Astrocyte (in vitro differentiated cells and primary cell): ENCODE measurements at regions not wholly inside any gene's neighbourhood (a gene's known extent, or its start where the extent isn't known, plus 50 kb on each side); places are given as distances from the start of the nearest gene placed in this dataset.
"Not testable (repeated sequence)": the region's sequence is repeated elsewhere in the genome, so short reads cannot be mapped to it uniquely, and the experiment has no call there.

ENCODE experiments used
- DNase-seq: peaks from one replicate; pipeline ENCODE4 v3.0.0-alpha.2; 2010; ENCODE audit warnings: low read depth
- FAIRE-seq: peaks from 2 replicates; lab custom pipeline; 2011; peaks lifted over from hg19 to GRCh38; lab: Jason Lieb, UNC
- H2AFZ ChIP-seq: 2 replicates; pipeline ENCODE4 v1.6.0; 2012; ENCODE audit warnings: low read depth, low read length, inconsistent platforms
- H3K27ac ChIP-seq: 2 replicates; pipeline ENCODE4 v1.5.1; 2011; ENCODE audit warnings: low read depth, low read length, inconsistent platforms
- H3K27me3 ChIP-seq: 2 replicates; pipeline ENCODE4 v1.6.0; 2011; ENCODE audit warnings: low read length, inconsistent platforms; ENCODE audit not compliant: insufficient read depth
- H3K36me3 ChIP-seq: 2 replicates; pipeline ENCODE4 v1.5.1; 2011; ENCODE audit warnings: low read length, inconsistent platforms; ENCODE audit not compliant: insufficient read depth
- H3K4me1 ChIP-seq: 2 replicates; pipeline ENCODE4 v1.5.1; 2011; ENCODE audit warnings: low read length, inconsistent platforms; ENCODE audit not compliant: insufficient read depth
- H3K4me2 ChIP-seq: 2 replicates; pipeline ENCODE4 v1.6.0; 2012; ENCODE audit warnings: low read length, inconsistent platforms
- H3K4me3 ChIP-seq: 2 replicates; pipeline ENCODE4 v1.5.1; 2011; ENCODE audit warnings: low read depth, mild to moderate bottlenecking, low read length, inconsistent platforms; ENCODE audit not compliant: insufficient read depth
- H3K79me2 ChIP-seq: 2 replicates; pipeline ENCODE4 v1.6.0; 2012; ENCODE audit warnings: mild to moderate bottlenecking, low read length, inconsistent platforms; ENCODE audit not compliant: insufficient read depth
- H3K9ac ChIP-seq: 2 replicates; pipeline ENCODE4 v1.6.0; 2012; ENCODE audit warnings: mild to moderate bottlenecking, low read length, inconsistent platforms
- H3K9me3 ChIP-seq: 2 replicates; pipeline ENCODE4 v1.5.1; 2012; ENCODE audit warnings: low read depth, mild to moderate bottlenecking, low read length, inconsistent platforms; ENCODE audit not compliant: insufficient read depth
- H4K20me1 ChIP-seq: 2 replicates; pipeline ENCODE4 v1.6.0; 2012; ENCODE audit warnings: low read length, inconsistent platforms; ENCODE audit not compliant: insufficient read depth
- H3K27ac Mint-ChIP-seq: one replicate; pipeline ENCODE4 v1.8.0; 2021; ENCODE audit warnings: mild to moderate bottlenecking, mixed read lengths; ENCODE audit not compliant: unreplicated experiment
- H3K27me3 Mint-ChIP-seq: one replicate; pipeline ENCODE4 v1.8.0; 2021; ENCODE audit warnings: low read depth, mixed read lengths; ENCODE audit not compliant: unreplicated experiment
- H3K36me3 Mint-ChIP-seq: one replicate; pipeline ENCODE4 v1.8.0; 2021; ENCODE audit warnings: low read depth, mixed read lengths; ENCODE audit not compliant: unreplicated experiment
- H3K4me1 Mint-ChIP-seq: one replicate; pipeline ENCODE4 v1.8.0; 2021; ENCODE audit warnings: low read depth, mixed read lengths; ENCODE audit not compliant: unreplicated experiment
- H3K4me3 Mint-ChIP-seq: one replicate; pipeline ENCODE4 v1.8.0; 2021; ENCODE audit warnings: mild to moderate bottlenecking, moderate library complexity, mixed read lengths; ENCODE audit not compliant: unreplicated experiment
- H3K9me3 Mint-ChIP-seq: one replicate; pipeline ENCODE4 v1.8.0; 2021; ENCODE audit warnings: mild to moderate bottlenecking, mixed read lengths; ENCODE audit not compliant: unreplicated experiment
- CTCF ChIP-seq: IDR thresholded peaks from 2 replicates; pipeline ENCODE4 v1.5.1; 2011; ENCODE audit warnings: low read depth, mild to moderate bottlenecking, inconsistent platforms, low read length, moderate library complexity; ENCODE audit not compliant: insufficient read depth
- EZH2 ChIP-seq: IDR thresholded peaks from 2 replicates; pipeline ENCODE4 v1.6.1; 2012; ENCODE audit warnings: mild to moderate bottlenecking, low read length, inconsistent platforms; ENCODE audit not compliant: insufficient read depth

GRCh38 chrX:126489116-126489695 lies 63.4 kb downstream of the DCAF12L1 start:
- Histone ChIP-seq H3K27ac (no peak overlapping the region), H3K79me2 (no peaks in the 10 kb centered on the region), H3K9ac (no peak overlapping the region), H4K20me1 (no peaks in the 10 kb centered on the region), H3K36me3 (no peaks in the 10 kb centered on the region), H3K4me2 (no peak overlapping the region), H3K4me1 (no peaks in the 10 kb centered on the region), H3K4me3 (no peak overlapping the region), H3K9me3 (no peaks in the 10 kb centered on the region), H3K27me3 (no peaks in the 10 kb centered on the region), H2AFZ (no peak overlapping the region)
- DNase-seq: no peak
- Mint-ChIP-seq H3K4me1 (no peaks in the 10 kb centered on the region), H3K9me3 (no peaks in the 10 kb centered on the region), H3K27ac (no peak overlapping the region), H3K4me3 (no peak overlapping the region), H3K36me3 (no peaks in the 10 kb centered on the region), H3K27me3 (no peaks in the 10 kb centered on the region)
- no peak for TF ChIP-seq CTCF
- TF ChIP-seq EZH2: no peak
- peak; percentile 86 for FAIRE-seq

GRCh38 chrX:126485409-126485808 lies 67.2 kb downstream of the DCAF12L1 start:
- FAIRE-seq: no peak
- H3K4me2 ChIP-seq: no peak overlapping the region
- no peak for TF ChIP-seq CTCF
- H3K9me3 ChIP-seq: no peaks in the 10 kb centered on the region
- Mint-ChIP-seq H3K4me3 (no peak overlapping the region), H3K9me3 (no peaks in the 10 kb centered on the region), H3K27ac (no peak overlapping the region), H3K27me3 (no peaks in the 10 kb centered on the region), H3K36me3 (no peaks in the 10 kb centered on the region), H3K4me1 (no peaks in the 10 kb centered on the region)
- H3K4me1 ChIP-seq: no peaks in the 10 kb centered on the region
- H2AFZ ChIP-seq: no peak overlapping the region
- H3K9ac ChIP-seq: no peak overlapping the region
- H3K27me3 ChIP-seq: no peaks in the 10 kb centered on the region
- no peak overlapping the region for H3K4me3 ChIP-seq
- no peak for DNase-seq
- H3K36me3 ChIP-seq: no peaks in the 10 kb centered on the region
- no peak overlapping the region for H3K27ac ChIP-seq
- no peaks in the 10 kb centered on the region for H4K20me1 ChIP-seq
- H3K79me2 ChIP-seq: no peaks in the 10 kb centered on the region

GRCh38 chrX:126481916-126482315 lies 70.7 kb downstream of the DCAF12L1 start:
- H3K27me3 Mint-ChIP-seq: no peaks in the 10 kb centered on the region
- H3K4me1 Mint-ChIP-seq: no peaks in the 10 kb centered on the region
- Histone ChIP-seq H3K4me1 (no peaks in the 10 kb centered on the region), H3K79me2 (no peaks in the 10 kb centered on the region), H3K9me3 (no peaks in the 10 kb centered on the region), H3K9ac (no peak overlapping the region), H3K36me3 (no peaks in the 10 kb centered on the region), H3K27ac (no peak overlapping the region), H3K4me3 (no peak overlapping the region), H3K4me2 (no peak overlapping the region), H2AFZ (no peak overlapping the region), H3K27me3 (no peaks in the 10 kb centered on the region), H4K20me1 (no peaks in the 10 kb centered on the region)
- H3K36me3 Mint-ChIP-seq: no peaks in the 10 kb centered on the region
- H3K9me3 Mint-ChIP-seq: no peaks in the 10 kb centered on the region
- H3K27ac Mint-ChIP-seq: no peak overlapping the region
- TF ChIP-seq CTCF (no peak), EZH2 (no peak)
- H3K4me3 Mint-ChIP-seq: no peak overlapping the region
- FAIRE-seq (peak; percentile 62), DNase-seq (no peak)

- H3K79me2 ChIP-seq, H4K20me1 ChIP-seq, H3K36me3 ChIP-seq, H3K27ac Mint-ChIP-seq, H3K9me3 ChIP-seq, H3K9ac ChIP-seq, DNase-seq, H2AFZ ChIP-seq, H3K4me2 ChIP-seq, FAIRE-seq, H3K4me3 ChIP-seq, H3K9me3 Mint-ChIP-seq, H3K27ac ChIP-seq, H3K4me1 Mint-ChIP-seq, H3K27me3 Mint-ChIP-seq, H3K27me3 ChIP-seq, H3K36me3 Mint-ChIP-seq, H3K4me1 ChIP-seq: not testable (repeated sequence)
- H3K4me3 Mint-ChIP-seq: peak overlapping the region; percentile 67
Measured at GRCh38 chrX:126459896-126460826, 92.5 kb downstream of the DCAF12L1 start.
